Gastrocnemius medialis (tissue), 4 donors: ENCODE measurements at regions not wholly inside any gene's neighbourhood (a gene's known extent, or its start where the extent isn't known, plus 50 kb on each side); places are given as distances from the start of the nearest gene placed in this dataset.

Source experiments
- CTCF ChIP-seq, 5 experiments: fragments of 450-650 bp in 3 of 5; fragments of 200-600 bp in 2 of 5; sonication (generic) in 2 of 5; IDR thresholded peaks in 4 of 5; conservative IDR thresholded peaks in 1 of 5; 1 replicate in 4 of 5; 2 replicates in 1 of 5; pipeline ENCODE4 v1.5.1; 2016 to 2019; ENCODE audit warnings: antibody characterized with exemption in 5 of 5, mild to moderate bottlenecking in 3 of 5, moderate library complexity in 3 of 5
- POLR2A ChIP-seq, 2 donors: fragments of 450-650 bp; IDR thresholded peaks; one replicate each; pipeline ENCODE4 v1.6.1; 2017; ENCODE audit warnings: antibody characterized with exemption in 2 of 2, mild to moderate bottlenecking in 2 of 2, moderate library complexity in 2 of 2

GRCh38 chr6:151679941-151680340, 127.5 kb upstream of the ESR1 start:
- TF ChIP-seq CTCF (IDR thresholded peaks at IDR 0.05 in 4 of 5, conservative IDR thresholded peaks at IDR 0.05 in 1 of 5) = no peak
- no peak for TF ChIP-seq POLR2A (IDR thresholded peaks at IDR 0.05)
